Thyroid gland (tissue), 4 donors: ENCODE measurements at regions not wholly inside any gene's neighbourhood (a gene's known extent, or its start where the extent isn't known, plus 50 kb on each side); places are given as distances from the start of the nearest gene placed in this dataset.

Experiments used
- POLR2A ChIP-seq, 2 donors: fragments of 450-650 bp; IDR thresholded peaks; one replicate each; pipeline ENCODE4 v1.6.1; 2017; ENCODE audit warnings: antibody characterized with exemption in 2 of 2, mild to moderate bottlenecking in 2 of 2, moderate library complexity in 1 of 2
- TF ChIP-seq, protein P1 (sequence below), 6 experiments: fragments of 200-600 bp in 3 of 6; fragments of 450-650 bp in 3 of 6; sonication (generic) in 3 of 6; IDR thresholded peaks; one replicate each; pipeline ENCODE4 v1.5.1; 2016 to 2019; ENCODE audit warnings: antibody characterized with exemption in 6 of 6, mild to moderate bottlenecking in 2 of 6, inconsistent platforms in 1 of 6, moderate library complexity in 1 of 6

DNA sequence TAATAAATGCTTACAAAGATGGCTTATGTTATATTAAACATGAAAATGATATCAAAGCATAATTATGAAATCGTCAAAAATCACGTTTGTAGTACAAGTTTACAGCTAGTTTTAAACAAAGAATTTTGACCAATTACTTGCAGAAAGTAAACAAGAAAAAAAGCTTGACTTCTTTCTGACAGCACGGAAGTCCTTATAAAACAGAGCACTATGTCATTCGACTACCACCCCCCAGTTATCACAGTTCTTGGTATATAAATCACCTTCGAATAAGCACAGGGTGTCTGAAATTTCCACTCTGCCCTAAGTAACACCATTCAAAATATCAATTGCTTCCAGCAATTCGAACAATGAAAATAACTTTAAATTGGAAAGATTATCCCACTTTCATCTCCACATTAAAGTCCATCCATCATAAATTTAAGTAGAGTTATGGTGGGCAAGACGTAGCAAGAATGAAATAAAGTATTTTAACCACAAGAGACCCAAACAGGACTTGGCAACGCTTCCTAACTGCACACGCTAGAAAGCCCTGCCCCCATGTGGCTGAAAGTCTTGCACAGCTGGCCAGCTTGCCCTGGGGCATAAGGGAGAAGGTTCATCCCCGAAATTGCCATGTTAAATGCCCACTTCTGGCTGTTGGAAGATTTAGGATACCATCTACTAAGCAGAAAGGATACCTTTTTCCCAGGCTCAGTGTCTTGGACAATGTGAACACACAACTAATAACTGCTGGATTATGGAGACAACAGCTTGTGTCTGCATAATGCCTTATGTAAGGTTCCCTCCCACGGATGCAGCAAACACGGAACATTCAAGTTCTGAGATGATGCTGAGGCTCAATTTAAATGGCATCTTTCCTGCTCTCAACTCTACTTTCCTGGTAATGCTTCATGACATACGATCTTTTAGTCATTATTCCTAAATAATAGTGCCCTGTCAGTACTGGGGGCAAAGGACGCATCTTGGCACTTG, 116.4 kb upstream of the TJP1 start:
- TF ChIP-seq, protein P1, sequence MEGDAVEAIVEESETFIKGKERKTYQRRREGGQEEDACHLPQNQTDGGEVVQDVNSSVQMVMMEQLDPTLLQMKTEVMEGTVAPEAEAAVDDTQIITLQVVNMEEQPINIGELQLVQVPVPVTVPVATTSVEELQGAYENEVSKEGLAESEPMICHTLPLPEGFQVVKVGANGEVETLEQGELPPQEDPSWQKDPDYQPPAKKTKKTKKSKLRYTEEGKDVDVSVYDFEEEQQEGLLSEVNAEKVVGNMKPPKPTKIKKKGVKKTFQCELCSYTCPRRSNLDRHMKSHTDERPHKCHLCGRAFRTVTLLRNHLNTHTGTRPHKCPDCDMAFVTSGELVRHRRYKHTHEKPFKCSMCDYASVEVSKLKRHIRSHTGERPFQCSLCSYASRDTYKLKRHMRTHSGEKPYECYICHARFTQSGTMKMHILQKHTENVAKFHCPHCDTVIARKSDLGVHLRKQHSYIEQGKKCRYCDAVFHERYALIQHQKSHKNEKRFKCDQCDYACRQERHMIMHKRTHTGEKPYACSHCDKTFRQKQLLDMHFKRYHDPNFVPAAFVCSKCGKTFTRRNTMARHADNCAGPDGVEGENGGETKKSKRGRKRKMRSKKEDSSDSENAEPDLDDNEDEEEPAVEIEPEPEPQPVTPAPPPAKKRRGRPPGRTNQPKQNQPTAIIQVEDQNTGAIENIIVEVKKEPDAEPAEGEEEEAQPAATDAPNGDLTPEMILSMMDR (IDR thresholded peaks at IDR 0.05) = no peak
- no peak for TF ChIP-seq POLR2A (IDR thresholded peaks at IDR 0.05)
